Heart left ventricle (tissue), 16 donors: ENCODE measurements at regions not wholly inside any gene's neighbourhood (a gene's known extent, or its start where the extent isn't known, plus 50 kb on each side); places are given as distances from the start of the nearest gene placed in this dataset.

Experiments
- ATAC-seq, 4 donors: fragments of 200-7000 bp; cut with Tn5 transposase; one replicate each; pipeline ENCODE4 v1.9.1; 2020 to 2022; ENCODE audit warnings: moderate library complexity in 4 of 4, mild to moderate bottlenecking in 3 of 4, moderate number of reproducible peaks in 1 of 4
- DNase-seq, 5 donors: peaks; one replicate each; pipeline ENCODE4 v3.0.0-alpha.2; 2020
- H3K27ac ChIP-seq, 12 donors: fragments of 200-600 bp; sonication (generic) in 4 of 12; one replicate each; pipeline versions ENCODE4 v1.5.0 to v1.8.0; 2016 to 2022; ENCODE audit warnings: mild to moderate bottlenecking in 2 of 12
- H3K27me3 ChIP-seq, 9 donors: fragments of 200-600 bp; sonication (generic) in 2 of 9; one replicate each; pipeline versions ENCODE4 v1.5.1 to v1.8.0; 2016 to 2022; ENCODE audit warnings: mild to moderate bottlenecking in 3 of 9
- H3K36me3 ChIP-seq, 9 donors: fragments of 200-600 bp; sonication (generic) in 2 of 9; one replicate each; pipeline versions ENCODE4 v1.5.0 to v1.8.0; 2018 to 2022; ENCODE audit warnings: mild to moderate bottlenecking in 2 of 9
- H3K4me1 ChIP-seq, 12 donors: fragments of 200-600 bp; sonication (generic) in 4 of 12; one replicate each; pipeline versions ENCODE4 v1.5.0 to v1.8.0; 2016 to 2022; ENCODE audit warnings: mild to moderate bottlenecking in 3 of 12
- H3K4me3 ChIP-seq, 12 donors: fragments of 200-600 bp; sonication (generic) in 4 of 12; one replicate each; pipeline versions ENCODE4 v1.5.0 to v1.8.0; 2017 to 2022; ENCODE audit warnings: mild to moderate bottlenecking in 9 of 12, moderate library complexity in 4 of 12
- H3K9me3 ChIP-seq, 12 donors: fragments of 200-600 bp; sonication (generic) in 4 of 12; one replicate each; pipeline versions ENCODE4 v1.5.0 to v1.8.0; 2016 to 2022; ENCODE audit warnings: mild to moderate bottlenecking in 1 of 12
- POLR2A ChIP-seq, 2 donors: fragments of 450-650 bp; IDR thresholded peaks; one replicate each; pipeline ENCODE4 v1.6.1; 2017; ENCODE audit warnings: antibody characterized with exemption in 2 of 2, mild to moderate bottlenecking in 2 of 2, moderate library complexity in 2 of 2
- WGBS, 4 donors: extraction: QIAGEN DNeasy Blood & Tissue Kit in 2 of 4; methylation state at CpG; one replicate each; pipeline versions ENCODE4 v1.1.5 to v1.1.7; 2013 to 2018; 5-methylcytosine and 5-hydroxymethylcytosine counted together
- intact Hi-C, 10 donors: fragments of 100-400 bp; cut with DNase I; formaldehyde crosslinking; loops; one replicate each; pipeline versions ENCODE4 v1.11.1 to v1.14.2; 2022
- TF ChIP-seq, protein P1 (sequence below), 12 donors: fragments of 200-600 bp; sonication (generic) in 4 of 12; IDR thresholded peaks; one replicate each; pipeline versions ENCODE4 v1.5.0 to v1.8.0; 2018 to 2022; ENCODE audit warnings: antibody characterized with exemption in 12 of 12, mild to moderate bottlenecking in 5 of 12
- donor health status: ischemic (EF 13 %, LVEDD 7.1; RV severe dilation, severe dysfunction).
- donor health status: healthy with polysubstance abuse.
- donor health status: DM: no; HTN: yes; CAD: no.
- donor health status: DM: no; HTN: no; CAD: no.
- donor health status: ischemic (EF 25% LVEDD 6.9; RV normal size, moderate dysfunction).
- donor health status: ischemic (EF 25% LVEDD 5.7; RV mildly dilated, moderate dysfunction).
- donor health status: healthy.
- donor health status: DM: yes; HTN: yes; CAD: no.
- donor health status: ischemic (EF 35%, LVEDD 5.7; RV mildly dilated, moderate dysfunction).
- donor health status: nonischemic (EF 11% LVEDD 7.7; RV severe dilation, severe dysfunction).
- donor health status: DM: yes; HTN: yes; CAD: no.
- donor health status: PGD.
- donor health status: ischemic (EF 29% LVEDD 5.4; RV normal size, mild dysfunction).
- donor health status: nonischemic (EF 23%, LVEDD 6.1; RV moderate dilation, normal function).

DNA sequence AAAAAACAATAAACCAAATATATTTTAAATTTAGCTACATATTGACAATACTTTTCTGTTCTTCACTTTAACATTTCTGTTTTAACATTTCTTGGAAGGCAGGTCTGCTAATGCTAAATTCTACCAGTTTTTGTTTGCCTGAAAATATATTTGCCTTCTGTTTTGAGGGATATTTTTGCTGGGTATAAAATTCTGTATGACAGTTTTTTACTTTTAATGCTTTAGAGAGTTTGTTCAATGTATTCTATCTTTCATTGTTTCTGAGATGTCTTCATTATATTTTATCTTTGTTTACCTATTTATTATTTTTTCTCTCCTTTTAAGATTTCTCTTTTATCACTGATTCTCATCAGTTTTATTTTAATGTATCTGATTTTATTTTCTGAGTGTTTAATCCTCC, 409.2 kb upstream of the DPP6 start:
- TF ChIP-seq POLR2A (IDR thresholded peaks at IDR 0.05) = no peak
- TF ChIP-seq, protein P1, sequence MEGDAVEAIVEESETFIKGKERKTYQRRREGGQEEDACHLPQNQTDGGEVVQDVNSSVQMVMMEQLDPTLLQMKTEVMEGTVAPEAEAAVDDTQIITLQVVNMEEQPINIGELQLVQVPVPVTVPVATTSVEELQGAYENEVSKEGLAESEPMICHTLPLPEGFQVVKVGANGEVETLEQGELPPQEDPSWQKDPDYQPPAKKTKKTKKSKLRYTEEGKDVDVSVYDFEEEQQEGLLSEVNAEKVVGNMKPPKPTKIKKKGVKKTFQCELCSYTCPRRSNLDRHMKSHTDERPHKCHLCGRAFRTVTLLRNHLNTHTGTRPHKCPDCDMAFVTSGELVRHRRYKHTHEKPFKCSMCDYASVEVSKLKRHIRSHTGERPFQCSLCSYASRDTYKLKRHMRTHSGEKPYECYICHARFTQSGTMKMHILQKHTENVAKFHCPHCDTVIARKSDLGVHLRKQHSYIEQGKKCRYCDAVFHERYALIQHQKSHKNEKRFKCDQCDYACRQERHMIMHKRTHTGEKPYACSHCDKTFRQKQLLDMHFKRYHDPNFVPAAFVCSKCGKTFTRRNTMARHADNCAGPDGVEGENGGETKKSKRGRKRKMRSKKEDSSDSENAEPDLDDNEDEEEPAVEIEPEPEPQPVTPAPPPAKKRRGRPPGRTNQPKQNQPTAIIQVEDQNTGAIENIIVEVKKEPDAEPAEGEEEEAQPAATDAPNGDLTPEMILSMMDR (IDR thresholded peaks at IDR 0.05) = no peak

DNA sequence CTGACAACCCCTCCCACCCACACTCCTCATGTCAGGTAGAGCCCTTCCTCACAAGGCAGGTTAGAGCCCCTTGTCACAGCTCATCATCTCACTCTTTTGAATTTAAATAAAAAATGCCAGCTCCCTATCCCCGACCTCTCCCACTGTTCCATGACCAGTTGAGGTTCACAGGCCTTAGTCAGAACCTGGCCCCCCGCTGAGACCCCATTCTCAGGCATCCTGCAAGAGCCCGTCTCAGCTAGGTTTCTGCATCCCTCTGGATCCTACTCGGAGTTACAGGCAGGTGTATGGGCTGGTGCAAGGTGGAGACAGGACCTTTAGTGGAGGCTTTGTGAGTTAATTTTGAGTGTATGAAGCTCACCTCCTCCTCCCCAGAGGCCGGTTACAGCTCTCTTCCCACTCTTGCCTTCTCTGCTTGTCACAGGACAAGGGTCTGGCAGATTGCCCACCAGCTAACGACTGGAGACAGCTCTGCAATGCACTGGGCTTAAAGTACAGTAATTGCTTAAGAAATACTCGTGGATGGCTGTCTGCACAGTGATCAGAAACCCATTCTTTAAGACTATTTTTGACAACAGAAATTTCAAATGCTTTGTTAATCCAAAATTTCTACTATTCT, 394.9 kb upstream of the DPP6 start:
- no peak overlapping the region for H3K27ac ChIP-seq
- ATAC-seq (no peak), DNase-seq (no peak)
- no peaks in the 10 kb centered on the region for H3K4me1 ChIP-seq
- intact Hi-C loops = no loop called here
- peaks cover 0 to 17% (median 0%) of the 10 kb centered on the region in 12 donors for H3K9me3 ChIP-seq
- no peaks in the 10 kb centered on the region for H3K36me3 ChIP-seq
- 45 to 49% (median 48%) methylated on average over 7 of the region's 7 CpGs for WGBS, 4 donors
- no peak overlapping the region for H3K4me3 ChIP-seq
- TF ChIP-seq POLR2A (IDR thresholded peaks at IDR 0.05) = no peak
- TF ChIP-seq, protein P1 (IDR thresholded peaks at IDR 0.05) = no peak
- H3K27me3 ChIP-seq = no peaks in the 10 kb centered on the region

More for the DNA sequence above, 409.2 kb upstream of the DPP6 start:
- no peaks in the 10 kb centered on the region for H3K36me3 ChIP-seq
- DNase-seq (no peak), ATAC-seq (no peak)
- H3K27ac ChIP-seq = no peak overlapping the region
- no peaks in the 10 kb centered on the region for H3K27me3 ChIP-seq
- intact Hi-C loops = no loop called here
- no peak overlapping the region for H3K4me3 ChIP-seq
- H3K4me1 ChIP-seq = no peaks in the 10 kb centered on the region
- H3K9me3 ChIP-seq = peaks cover 0 to 39% (median 11%) of the 10 kb centered on the region in 12 donors

DNA sequence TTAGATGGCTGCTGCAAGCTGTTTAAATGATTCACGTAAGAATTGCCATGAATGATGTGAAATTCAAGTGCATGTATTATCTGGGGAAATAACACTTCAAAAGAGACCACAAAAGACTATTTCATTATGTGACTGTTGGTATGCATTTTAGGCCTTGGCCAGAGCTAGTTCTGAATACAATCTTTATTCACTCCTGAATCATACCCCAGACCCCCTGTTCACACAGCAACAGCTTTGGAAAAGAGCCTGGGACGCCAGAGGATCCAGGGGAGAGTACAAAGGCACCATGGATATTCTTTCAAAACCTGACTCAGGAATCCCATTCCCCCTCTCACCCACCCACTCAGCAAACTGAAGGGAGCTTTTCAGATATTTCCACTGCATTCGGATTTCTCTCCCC, 377.1 kb upstream of the DPP6 start:
- DNase-seq (no peak), ATAC-seq (no peak)
- H3K27ac ChIP-seq = no peak overlapping the region
- H3K4me1 ChIP-seq = no peaks in the 10 kb centered on the region
- TF ChIP-seq, protein P1 (IDR thresholded peaks at IDR 0.05) = no peak
- TF ChIP-seq POLR2A (IDR thresholded peaks at IDR 0.05) = no peak
- H3K27me3 ChIP-seq = no peaks in the 10 kb centered on the region
- no peak overlapping the region for H3K4me3 ChIP-seq
- H3K9me3 ChIP-seq = no peaks in the 10 kb centered on the region
- no peaks in the 10 kb centered on the region for H3K36me3 ChIP-seq
- intact Hi-C loops = no loop called here
- 51 to 65% (median 58%) methylated on average over 3 of the region's 3 CpGs for WGBS, 4 donors

DNA sequence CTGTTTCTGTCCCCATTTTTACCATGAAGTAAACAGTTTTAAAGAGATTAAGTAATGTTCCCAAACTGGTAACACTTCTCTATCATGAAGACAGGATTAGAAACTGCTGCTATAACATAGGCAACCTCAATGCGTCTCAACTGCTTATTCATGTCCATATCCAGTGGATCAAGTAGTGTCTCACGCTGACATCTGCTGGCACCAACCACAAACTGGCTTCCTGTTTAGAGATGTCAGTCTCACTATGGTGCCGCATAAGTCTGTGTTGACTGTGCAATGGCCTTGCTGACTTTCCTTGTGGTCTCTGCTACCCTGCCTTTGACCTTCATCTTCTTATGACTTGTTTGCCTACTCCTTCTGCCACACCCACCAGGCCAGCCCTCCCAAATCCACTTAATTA, 369.6 kb upstream of the DPP6 start:
- no peaks in the 10 kb centered on the region for H3K27me3 ChIP-seq
- no peaks in the 10 kb centered on the region for H3K4me1 ChIP-seq
- intact Hi-C loops = loop anchor here in 1 of 10 donors (2.0 kb wide), 1 partner anchor 302 kb away; no protein-coding TSS in a partner anchor
- no peak overlapping the region for H3K4me3 ChIP-seq
- H3K9me3 ChIP-seq = peaks cover 0 to 6% (median 0%) of the 10 kb centered on the region in 12 donors
- WGBS, 4 donors = 55 to 75% (median 64%) methylated on average over 3 of the region's 3 CpGs
- DNase-seq = no peak
- no peak overlapping the region for H3K27ac ChIP-seq
- H3K36me3 ChIP-seq = no peaks in the 10 kb centered on the region
- ATAC-seq = no peak
- TF ChIP-seq, protein P1 (IDR thresholded peaks at IDR 0.05) = no peak
- TF ChIP-seq POLR2A (IDR thresholded peaks at IDR 0.05) = no peak
